ENCODE measurements at regions not wholly inside any gene's neighbourhood (a gene's known extent, or its start where the extent isn't known, plus 50 kb on each side); places are given as distances from the start of the nearest gene placed in this dataset.

DNA sequence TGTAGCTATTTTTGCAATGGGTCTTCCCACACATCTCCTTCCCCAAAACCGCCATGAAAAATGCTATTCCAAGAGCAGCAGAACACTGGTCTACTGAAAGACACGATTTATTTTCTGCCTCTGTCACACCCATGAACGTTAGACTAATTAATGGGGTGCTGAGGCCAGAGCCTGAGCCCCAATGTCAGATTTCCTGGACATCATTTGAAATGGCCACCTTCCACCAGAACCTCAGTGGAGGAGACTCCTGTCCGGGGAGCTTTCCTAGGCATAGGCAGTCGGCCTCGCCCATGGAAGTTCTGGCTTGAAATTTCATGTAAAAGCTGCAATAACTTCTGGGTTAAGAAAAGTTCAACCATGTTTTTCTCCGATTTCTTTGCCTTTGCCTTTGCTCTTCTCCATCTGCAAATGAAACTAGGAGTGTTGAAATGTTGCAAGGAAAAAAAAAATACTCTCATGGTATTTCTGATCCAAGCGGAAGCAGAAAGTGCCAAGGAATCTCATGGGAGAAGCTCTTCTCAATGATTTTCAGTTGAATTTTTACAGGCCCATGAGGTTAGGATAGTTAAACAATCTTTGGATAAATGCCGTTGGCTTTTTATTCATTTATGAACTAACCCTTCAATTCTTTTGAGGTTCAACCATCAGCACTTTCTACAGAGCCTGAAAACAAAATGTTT, 570.8 kb upstream of the MGMT start:
- TF ChIP-seq POLR2A (IDR thresholded peaks at IDR 0.05) (no peak), CTCF (IDR thresholded peaks at IDR 0.05) (no peak)
- no peak for DNase-seq
- H3K4me3 ChIP-seq = no peak overlapping the region
- H3K27ac ChIP-seq = no peak overlapping the region
- WGBS (ENCODE audit: insufficient coverage, low coverage, low lambda C conversion rate, missing lambda C conversion rate) = 43% methylated on average over 9 of the region's 9 CpGs
- H3K4me1 ChIP-seq = no peaks in the 10 kb centered on the region
- no peaks in the 10 kb centered on the region for H3K27me3 ChIP-seq
- ATAC-seq = no peak
- H3K36me3 ChIP-seq = no peaks in the 10 kb centered on the region
- intact Hi-C loops (cut with DNase I) = no loop called here
- H3K9me3 ChIP-seq = no peaks in the 10 kb centered on the region

- no peak for ATAC-seq
Measured at GRCh38 chr10:128896963-128897362, 570.1 kb upstream of the MGMT start.

GRCh38 chr10:128897401-128898129, 569.5 kb upstream of the MGMT start:
- no peak overlapping the region for H3K27ac ChIP-seq
- H3K4me1 ChIP-seq = no peaks in the 10 kb centered on the region
- intact Hi-C loops (cut with DNase I) = no loop called here
- no peak for TF ChIP-seq CTCF (IDR thresholded peaks at IDR 0.05)
- no peak for TF ChIP-seq POLR2A (IDR thresholded peaks at IDR 0.05)
- 56% methylated on average over 10 of the region's 12 CpGs for WGBS (ENCODE audit: insufficient coverage, low coverage, low lambda C conversion rate, missing lambda C conversion rate)
- ATAC-seq (no peak), DNase-seq (no peak)
- H3K4me3 ChIP-seq = no peak overlapping the region
- H3K27me3 ChIP-seq = no peaks in the 10 kb centered on the region
- H3K36me3 ChIP-seq = no peaks in the 10 kb centered on the region
- no peaks in the 10 kb centered on the region for H3K9me3 ChIP-seq

More at GRCh38 chr10:128896963-128897362, 570.1 kb upstream of the MGMT start:
- Histone ChIP-seq H3K4me1 (no peaks in the 10 kb centered on the region), H3K36me3 (no peaks in the 10 kb centered on the region), H3K27ac (no peak overlapping the region), H3K9me3 (no peaks in the 10 kb centered on the region), H3K27me3 (no peaks in the 10 kb centered on the region), H3K4me3 (no peak overlapping the region)
- TF ChIP-seq CTCF (IDR thresholded peaks at IDR 0.05) (no peak), POLR2A (IDR thresholded peaks at IDR 0.05) (no peak)
- WGBS (ENCODE audit: insufficient coverage, low coverage, low lambda C conversion rate, missing lambda C conversion rate) = 41% methylated on average over 3 of the region's 3 CpGs
- intact Hi-C loops (cut with DNase I) = no loop called here
- no peak for DNase-seq

DNA sequence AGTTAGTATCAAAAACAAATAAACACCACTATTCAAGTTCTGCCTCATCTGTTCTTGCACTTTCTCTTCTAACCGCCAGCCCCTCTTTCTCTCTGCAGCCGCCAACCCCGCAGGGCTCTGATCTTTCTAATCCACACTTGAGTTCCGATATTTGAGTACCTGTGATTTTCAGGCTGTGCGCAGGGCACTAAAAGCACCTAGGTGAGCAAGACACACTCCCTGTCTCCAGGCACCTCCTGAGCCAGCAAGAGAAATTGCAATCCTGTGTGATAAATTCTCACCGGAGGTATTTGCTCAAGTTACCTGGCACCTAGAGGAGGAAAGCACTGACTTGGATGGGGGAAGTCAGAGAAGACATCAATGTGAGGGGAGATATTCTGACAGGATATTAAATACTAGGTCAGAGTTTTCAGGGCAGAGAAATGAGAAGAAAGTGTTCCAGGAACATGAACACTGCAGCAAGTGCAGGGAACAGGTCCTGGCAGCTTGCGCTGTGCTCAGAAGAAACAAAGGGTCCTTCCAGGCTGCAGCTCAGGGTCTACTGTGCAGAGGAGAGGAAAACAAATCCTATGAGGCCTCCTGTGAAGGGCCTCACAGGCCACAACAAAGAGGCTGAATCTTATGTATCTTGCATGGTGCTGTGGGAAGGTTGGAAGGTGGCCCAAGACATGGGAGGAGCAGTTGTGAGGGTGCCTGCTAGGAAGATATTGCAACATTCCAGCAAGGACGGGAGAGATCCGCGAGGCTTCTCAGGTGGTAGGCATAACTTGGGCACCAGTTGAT, 568.7 kb upstream of the MGMT start:
- Histone ChIP-seq H3K36me3 (no peaks in the 10 kb centered on the region), H3K4me3 (no peak overlapping the region), H3K4me1 (no peaks in the 10 kb centered on the region), H3K27ac (no peak overlapping the region), H3K9me3 (no peaks in the 10 kb centered on the region), H3K27me3 (no peaks in the 10 kb centered on the region)
- intact Hi-C loops (cut with DNase I) = no loop called here
- ATAC-seq = no peak
- TF ChIP-seq CTCF (IDR thresholded peaks at IDR 0.05) (no peak), POLR2A (IDR thresholded peaks at IDR 0.05) (no peak)
- no peak for DNase-seq
- 51% methylated on average over 10 of the region's 10 CpGs for WGBS (ENCODE audit: insufficient coverage, low coverage, low lambda C conversion rate, missing lambda C conversion rate)
